Lower lobe of right lung (tissue), 2 donors: ENCODE measurements at regions not wholly inside any gene's neighbourhood (a gene's known extent, or its start where the extent isn't known, plus 50 kb on each side); places are given as distances from the start of the nearest gene placed in this dataset.

Source experiments
- ATAC-seq, 2 donors: fragments of 200-7000 bp; cut with Tn5 transposase; one replicate each; pipeline ENCODE4 v1.9.1; 2020 to 2022; ENCODE audit warnings: mild to moderate bottlenecking in 2 of 2, moderate library complexity in 2 of 2
- DNase-seq: peaks from one replicate; pipeline ENCODE4 v3.0.0-alpha.2; 2020
- H3K27ac ChIP-seq: fragments of 200-600 bp; one replicate; pipeline ENCODE4 v1.8.0; 2022
- H3K27me3 ChIP-seq: fragments of 200-600 bp; one replicate; pipeline ENCODE4 v1.8.0; 2022; ENCODE audit warnings: low read depth
- H3K36me3 ChIP-seq: fragments of 200-600 bp; one replicate; pipeline ENCODE4 v1.8.0; 2022; ENCODE audit warnings: mild to moderate bottlenecking
- H3K4me1 ChIP-seq: fragments of 200-600 bp; one replicate; pipeline ENCODE4 v1.8.0; 2022
- H3K4me3 ChIP-seq: fragments of 200-600 bp; one replicate; pipeline ENCODE4 v1.8.0; 2022; ENCODE audit warnings: mild to moderate bottlenecking
- H3K9me3 ChIP-seq: fragments of 200-600 bp; one replicate; pipeline ENCODE4 v1.8.0; 2022
- intact Hi-C: fragments of 100-400 bp; cut with DNase I; formaldehyde crosslinking; loops from one replicate; pipeline ENCODE4 v1.11.0; 2022
- TF ChIP-seq, protein P1 (sequence below): fragments of 200-600 bp; IDR thresholded peaks from one replicate; pipeline ENCODE4 v1.8.0; 2022; ENCODE audit warnings: antibody characterized with exemption, mild to moderate bottlenecking
- donor health status: DM: no; HTN: yes; CAD: no; lungs with severe emphysema.

DNA sequence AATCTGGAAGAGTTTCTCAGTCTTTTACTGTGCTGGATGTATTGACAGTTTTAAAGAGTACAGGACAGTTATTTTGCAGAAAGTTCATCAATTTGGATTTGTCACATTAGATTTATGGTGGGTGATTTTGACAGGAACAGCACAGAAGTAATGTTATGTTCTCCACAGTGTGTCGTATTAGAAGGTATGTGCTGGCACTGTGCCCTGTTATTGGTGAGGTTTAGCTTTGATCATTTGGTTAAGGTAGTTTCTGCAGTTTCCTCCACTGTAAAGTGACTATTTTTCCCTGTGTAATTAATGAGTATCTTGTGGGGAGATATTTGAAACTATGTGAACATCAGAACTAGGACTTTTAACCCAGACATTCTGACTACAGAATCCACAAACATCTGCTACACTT is 308.5 kb upstream of the TBX3 start:
- Histone ChIP-seq H3K27ac (no peak overlapping the region), H3K27me3 (no peaks in the 10 kb centered on the region), H3K9me3 (peaks cover 2% of the 10 kb centered on the region), H3K36me3 (no peaks in the 10 kb centered on the region), H3K4me3 (no peak overlapping the region), H3K4me1 (no peaks in the 10 kb centered on the region)
- intact Hi-C loops: no loop called here
- TF ChIP-seq, protein P1, sequence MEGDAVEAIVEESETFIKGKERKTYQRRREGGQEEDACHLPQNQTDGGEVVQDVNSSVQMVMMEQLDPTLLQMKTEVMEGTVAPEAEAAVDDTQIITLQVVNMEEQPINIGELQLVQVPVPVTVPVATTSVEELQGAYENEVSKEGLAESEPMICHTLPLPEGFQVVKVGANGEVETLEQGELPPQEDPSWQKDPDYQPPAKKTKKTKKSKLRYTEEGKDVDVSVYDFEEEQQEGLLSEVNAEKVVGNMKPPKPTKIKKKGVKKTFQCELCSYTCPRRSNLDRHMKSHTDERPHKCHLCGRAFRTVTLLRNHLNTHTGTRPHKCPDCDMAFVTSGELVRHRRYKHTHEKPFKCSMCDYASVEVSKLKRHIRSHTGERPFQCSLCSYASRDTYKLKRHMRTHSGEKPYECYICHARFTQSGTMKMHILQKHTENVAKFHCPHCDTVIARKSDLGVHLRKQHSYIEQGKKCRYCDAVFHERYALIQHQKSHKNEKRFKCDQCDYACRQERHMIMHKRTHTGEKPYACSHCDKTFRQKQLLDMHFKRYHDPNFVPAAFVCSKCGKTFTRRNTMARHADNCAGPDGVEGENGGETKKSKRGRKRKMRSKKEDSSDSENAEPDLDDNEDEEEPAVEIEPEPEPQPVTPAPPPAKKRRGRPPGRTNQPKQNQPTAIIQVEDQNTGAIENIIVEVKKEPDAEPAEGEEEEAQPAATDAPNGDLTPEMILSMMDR: no peak
- no peak for DNase-seq
- no peak for ATAC-seq

DNA sequence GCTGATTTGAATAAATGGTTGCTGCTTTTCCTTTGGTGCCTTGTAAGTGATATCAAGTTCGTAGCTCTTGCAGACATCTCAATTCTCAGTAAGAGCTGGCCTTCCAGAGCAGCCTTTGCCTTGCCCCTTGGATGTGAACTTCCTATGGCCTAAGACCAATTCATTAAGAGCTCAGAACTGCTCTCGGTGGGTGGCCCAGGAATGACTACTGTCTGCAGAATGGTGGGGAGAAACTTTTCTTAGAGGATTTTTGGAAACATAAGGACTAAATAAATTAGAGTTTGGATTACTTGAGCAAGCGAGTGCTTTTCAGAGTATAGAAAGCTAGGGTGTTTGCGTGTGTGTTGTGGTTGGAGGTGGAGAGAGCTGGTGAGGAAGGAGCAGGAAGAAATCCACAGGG is 306.4 kb upstream of the TBX3 start:
- TF ChIP-seq, protein P1: no peak
- ATAC-seq: no peak
- Histone ChIP-seq H3K4me3 (no peak overlapping the region), H3K36me3 (no peaks in the 10 kb centered on the region), H3K4me1 (no peaks in the 10 kb centered on the region), H3K27me3 (no peaks in the 10 kb centered on the region), H3K27ac (no peak overlapping the region), H3K9me3 (peaks cover 2% of the 10 kb centered on the region)
- intact Hi-C loops: no loop called here
- no peak for DNase-seq

DNA sequence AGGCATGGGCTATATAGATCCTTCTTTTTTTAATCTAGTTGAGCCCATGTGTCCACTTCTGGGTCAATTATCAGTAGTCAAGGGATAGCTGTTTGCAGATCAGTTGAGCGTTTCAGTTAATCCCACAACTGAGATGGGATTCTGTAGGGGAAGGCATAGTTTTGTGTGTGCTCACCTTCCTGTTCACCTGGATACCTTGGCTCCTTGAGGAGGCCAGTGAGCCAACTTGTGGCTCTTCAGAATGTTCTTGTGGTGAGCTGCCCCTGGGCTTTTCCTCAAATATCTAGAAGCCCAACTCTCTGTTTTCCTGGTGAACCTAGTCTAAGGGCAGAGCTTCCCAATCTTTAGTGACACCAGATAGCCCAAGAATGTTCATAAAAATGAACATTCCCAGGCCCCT is 302.9 kb upstream of the TBX3 start:
- H3K27me3 ChIP-seq: no peaks in the 10 kb centered on the region
- H3K27ac ChIP-seq: no peak overlapping the region
- H3K4me1 ChIP-seq: no peaks in the 10 kb centered on the region
- peaks cover 2% of the 10 kb centered on the region for H3K9me3 ChIP-seq
- no peak overlapping the region for H3K4me3 ChIP-seq
- intact Hi-C loops: no loop called here
- no peaks in the 10 kb centered on the region for H3K36me3 ChIP-seq
- ATAC-seq (no peak), DNase-seq (no peak)
- TF ChIP-seq, protein P1: no peak

- H3K4me3 ChIP-seq: no peak overlapping the region
- intact Hi-C loops: no loop called here
- TF ChIP-seq, protein P1: no peak
- H3K9me3 ChIP-seq: peaks cover 2% of the 10 kb centered on the region
- H3K36me3 ChIP-seq: no peaks in the 10 kb centered on the region
- H3K4me1 ChIP-seq: no peaks in the 10 kb centered on the region
- DNase-seq (no peak), ATAC-seq (no peak)
- no peaks in the 10 kb centered on the region for H3K27me3 ChIP-seq
- H3K27ac ChIP-seq: no peak overlapping the region
Measured at GRCh38 chr12:114986178-114986714, 302.3 kb upstream of the TBX3 start.

DNA sequence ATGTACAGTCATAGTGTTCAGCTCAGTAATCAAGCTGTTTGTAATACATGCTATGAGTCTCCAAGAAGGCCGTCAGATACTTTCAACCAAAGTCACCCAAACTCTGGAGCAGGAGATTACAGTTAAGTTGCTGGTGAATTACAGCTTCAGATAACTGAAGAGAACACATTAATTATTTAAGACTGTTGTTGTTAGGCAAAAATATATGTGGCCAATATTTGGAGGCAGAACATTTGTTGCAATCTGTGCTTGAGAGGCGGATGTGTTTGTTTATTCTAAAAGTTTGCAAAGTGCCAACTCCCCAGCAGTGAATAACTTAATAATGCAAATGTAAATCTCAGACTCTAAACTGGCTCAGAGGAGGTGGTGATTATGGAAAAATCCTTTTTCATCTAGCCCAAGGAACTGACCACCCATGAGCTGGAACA is 300.7 kb upstream of the TBX3 start:
- Histone ChIP-seq H3K36me3 (no peaks in the 10 kb centered on the region), H3K4me1 (no peaks in the 10 kb centered on the region), H3K9me3 (peaks cover 2% of the 10 kb centered on the region), H3K27ac (no peak overlapping the region), H3K4me3 (no peak overlapping the region), H3K27me3 (no peaks in the 10 kb centered on the region)
- intact Hi-C loops: no loop called here
- TF ChIP-seq, protein P1: no peak
- ATAC-seq (no peak), DNase-seq (no peak)

- Histone ChIP-seq H3K4me1 (no peaks in the 10 kb centered on the region), H3K4me3 (no peak overlapping the region), H3K27ac (no peak overlapping the region), H3K27me3 (no peaks in the 10 kb centered on the region), H3K9me3 (peaks cover 2% of the 10 kb centered on the region), H3K36me3 (no peaks in the 10 kb centered on the region)
- intact Hi-C loops: no loop called here
- TF ChIP-seq, protein P1: no peak
- ATAC-seq (no peak), DNase-seq (no peak)
Measured at GRCh38 chr12:114982760-114983159, 298.8 kb upstream of the TBX3 start.
